Heart right ventricle (tissue), 16 donors: ENCODE measurements at regions not wholly inside any gene's neighbourhood (a gene's known extent, or its start where the extent isn't known, plus 50 kb on each side); places are given as distances from the start of the nearest gene placed in this dataset.

Source experiments
- ATAC-seq, 8 donors: fragments of 200-7000 bp; cut with Tn5 transposase; one replicate each; pipeline ENCODE4 v1.9.1; 2020; ENCODE audit warnings: mild to moderate bottlenecking in 8 of 8, moderate library complexity in 8 of 8, moderate number of reproducible peaks in 1 of 8
- DNase-seq, 2 donors: peaks; one replicate each; pipeline ENCODE4 v3.0.0-alpha.2; 2020
- H3K27ac ChIP-seq, 10 donors: fragments of 200-600 bp; sonication (generic) in 2 of 10; one replicate each; pipeline versions ENCODE4 v1.5.0 to v1.8.0; 2020 to 2022; ENCODE audit warnings: mild to moderate bottlenecking in 3 of 10
- H3K27me3 ChIP-seq, 7 donors: fragments of 200-600 bp; one replicate each; pipeline ENCODE4 v1.8.0; 2021 to 2022; ENCODE audit warnings: mild to moderate bottlenecking in 2 of 7
- H3K36me3 ChIP-seq, 9 donors: fragments of 200-600 bp; sonication (generic) in 1 of 9; one replicate each; pipeline versions ENCODE4 v1.5.0 to v1.8.0; 2020 to 2022; ENCODE audit warnings: mild to moderate bottlenecking in 2 of 9
- H3K4me1 ChIP-seq, 9 donors: fragments of 200-600 bp; sonication (generic) in 1 of 9; one replicate each; pipeline versions ENCODE4 v1.5.0 to v1.8.0; 2020 to 2022; ENCODE audit warnings: mild to moderate bottlenecking in 4 of 9
- H3K4me3 ChIP-seq, 10 donors: fragments of 200-600 bp; sonication (generic) in 2 of 10; one replicate each; pipeline versions ENCODE4 v1.5.0 to v1.8.0; 2020 to 2022; ENCODE audit warnings: mild to moderate bottlenecking in 7 of 10, moderate library complexity in 2 of 10
- H3K9me3 ChIP-seq, 11 donors: fragments of 200-600 bp in 10 of 11; sonication (generic) in 2 of 11; one replicate each; pipeline versions ENCODE4 v1.5.0 to v1.8.0; 2013 to 2022; ENCODE audit warnings: mild to moderate bottlenecking in 2 of 11, control low read depth in 1 of 11, moderate library complexity in 1 of 11
- CTCF ChIP-seq, 9 donors: fragments of 200-600 bp; sonication (generic) in 2 of 9; IDR thresholded peaks; one replicate each; pipeline versions ENCODE4 v1.5.0 to v1.8.0; 2021 to 2022; ENCODE audit warnings: antibody characterized with exemption in 9 of 9, mild to moderate bottlenecking in 5 of 9, moderate library complexity in 1 of 9
- WGBS, 2 donors: extraction: QIAGEN DNeasy Blood & Tissue Kit; methylation state at CpG; one replicate each; pipeline ENCODE4 v1.1.7; 2013; ENCODE audit warnings: inconsistent platforms in 1 of 2; 5-methylcytosine and 5-hydroxymethylcytosine counted together
- intact Hi-C, 10 donors: fragments of 100-400 bp; cut with DNase I; formaldehyde crosslinking; loops; one replicate each; pipeline versions ENCODE4 v1.11.1 to v1.14.2; 2022
- donor health status: Arrhythmogenic right ventricular cardiomyopathy.
- donor health status: ischemic (EF 13 %, LVEDD 7.1; RV severe dilation, severe dysfunction).
- donor health status: healthy with polysubstance abuse.
- donor health status: DM: no; HTN: yes; CAD: no.
- donor health status: DM: no; HTN: no; CAD: no.
- donor health status: ischemic (EF 25% LVEDD 6.9; RV normal size, moderate dysfunction).
- donor health status: ischemic (EF 25% LVEDD 5.7; RV mildly dilated, moderate dysfunction).
- donor health status: healthy.
- donor health status: DM: yes; HTN: yes; CAD: no.
- donor health status: Ischemic cardiomyopathy.
- donor health status: ischemic (EF 35%, LVEDD 5.7; RV mildly dilated, moderate dysfunction).
- donor health status: nonischemic (EF 11% LVEDD 7.7; RV severe dilation, severe dysfunction).
- donor health status: DM: yes; HTN: yes; CAD: no.
- donor health status: PGD.
- donor health status: ischemic (EF 29% LVEDD 5.4; RV normal size, mild dysfunction).
- donor health status: nonischemic (EF 23%, LVEDD 6.1; RV moderate dilation, normal function).

DNA sequence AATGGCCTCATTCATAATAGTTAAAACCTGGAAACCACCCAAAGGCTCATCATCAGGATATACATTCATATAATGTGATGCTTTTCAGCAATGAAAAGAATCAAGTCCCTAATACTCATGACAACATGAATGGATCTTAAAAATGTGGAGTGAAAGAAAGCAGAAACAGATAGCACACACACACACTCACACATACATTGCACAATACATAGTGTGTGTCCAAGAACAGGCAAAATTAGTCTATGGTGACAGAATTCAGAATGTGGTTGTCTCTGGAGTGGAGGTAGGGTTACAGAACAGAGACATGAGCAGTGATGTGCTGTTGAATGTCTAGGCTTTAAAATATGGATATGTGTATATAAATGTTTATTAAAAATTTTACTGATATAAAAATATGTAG, 419.9 kb upstream of the PCDH15 start:
- H3K4me3 ChIP-seq, result no peak overlapping the region
- no peak for DNase-seq
- no peaks in the 10 kb centered on the region for H3K27me3 ChIP-seq
- TF ChIP-seq CTCF (IDR thresholded peaks at IDR 0.05), result no peak
- no peaks in the 10 kb centered on the region for H3K9me3 ChIP-seq
- no peak overlapping the region for H3K27ac ChIP-seq
- H3K36me3 ChIP-seq, result no peaks in the 10 kb centered on the region
- intact Hi-C loops, result no loop called here
- ATAC-seq, result no peak
- H3K4me1 ChIP-seq, result no peaks in the 10 kb centered on the region

DNA sequence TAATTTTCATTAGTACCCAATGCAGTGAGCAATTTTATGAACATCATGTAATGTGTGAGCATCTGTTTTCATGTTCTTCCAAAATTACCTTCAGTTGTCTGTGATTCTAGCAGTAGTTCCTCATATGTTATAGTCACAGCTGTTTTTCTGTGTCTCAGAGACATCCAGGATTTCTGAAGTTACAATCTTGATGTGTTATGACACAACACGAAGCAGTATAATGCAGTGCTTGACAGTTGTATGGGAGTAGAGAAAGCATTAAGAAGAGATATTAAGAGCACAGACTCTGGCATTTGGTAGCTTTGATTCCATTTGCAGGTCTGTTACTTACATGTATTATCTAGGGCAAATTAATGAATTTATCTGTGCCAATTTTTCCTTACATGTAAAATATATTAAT, 414.7 kb upstream of the PCDH15 start:
- Histone ChIP-seq H3K27ac (no peak overlapping the region), H3K9me3 (no peaks in the 10 kb centered on the region), H3K27me3 (no peaks in the 10 kb centered on the region), H3K4me3 (no peak overlapping the region), H3K36me3 (no peaks in the 10 kb centered on the region), H3K4me1 (no peaks in the 10 kb centered on the region)
- 71 to 87% methylated on average over 1 of the region's 1 CpG for WGBS, 2 donors
- intact Hi-C loops, result no loop called here
- TF ChIP-seq CTCF (IDR thresholded peaks at IDR 0.05), result no peak
- DNase-seq (no peak), ATAC-seq (no peak)

DNA sequence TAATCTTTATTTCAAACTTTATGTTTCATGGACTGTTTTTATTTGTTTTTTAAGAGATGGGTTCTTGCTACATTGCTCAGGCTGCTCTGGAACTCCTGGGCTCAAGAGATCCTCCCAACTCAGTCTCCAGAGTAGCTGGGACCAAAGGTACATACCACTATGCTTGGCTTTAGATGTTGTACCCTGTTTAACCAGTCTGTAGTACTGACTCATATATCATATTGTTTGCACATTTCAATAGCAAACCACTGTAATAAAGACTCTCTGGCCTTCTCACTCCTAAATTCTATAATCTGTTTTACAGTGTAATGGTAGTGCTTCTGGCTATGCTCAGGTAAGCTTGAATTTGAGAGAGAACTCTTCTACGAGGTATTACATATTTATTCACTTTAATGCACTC, 413.6 kb upstream of the PCDH15 start:
- TF ChIP-seq CTCF (IDR thresholded peaks at IDR 0.05), result no peak
- 86 to 92% methylated on average over 1 of the region's 1 CpG for WGBS, 2 donors
- no peaks in the 10 kb centered on the region for H3K4me1 ChIP-seq
- no peaks in the 10 kb centered on the region for H3K27me3 ChIP-seq
- intact Hi-C loops, result no loop called here
- no peak overlapping the region for H3K4me3 ChIP-seq
- no peak for DNase-seq
- no peak overlapping the region for H3K27ac ChIP-seq
- H3K9me3 ChIP-seq, result no peaks in the 10 kb centered on the region
- H3K36me3 ChIP-seq, result no peaks in the 10 kb centered on the region
- no peak for ATAC-seq

- H3K27me3 ChIP-seq, result no peaks in the 10 kb centered on the region
- H3K9me3 ChIP-seq, result no peaks in the 10 kb centered on the region
- no peak for DNase-seq
- ATAC-seq, result no peak
- H3K4me1 ChIP-seq, result no peaks in the 10 kb centered on the region
- intact Hi-C loops, result no loop called here
- H3K4me3 ChIP-seq, result no peak overlapping the region
- no peak for TF ChIP-seq CTCF (IDR thresholded peaks at IDR 0.05)
- H3K27ac ChIP-seq, result no peak overlapping the region
- H3K36me3 ChIP-seq, result no peaks in the 10 kb centered on the region
Measured at GRCh38 chr10:55212051-55212450, 411.0 kb upstream of the PCDH15 start.

GRCh38 chr10:55203874-55204273, 402.8 kb upstream of the PCDH15 start:
- Histone ChIP-seq H3K27ac (no peak overlapping the region), H3K4me3 (no peak overlapping the region), H3K36me3 (no peaks in the 10 kb centered on the region), H3K27me3 (no peaks in the 10 kb centered on the region), H3K9me3 (no peaks in the 10 kb centered on the region), H3K4me1 (no peaks in the 10 kb centered on the region)
- ATAC-seq, result no peak
- DNase-seq, result no peak
- no peak for TF ChIP-seq CTCF (IDR thresholded peaks at IDR 0.05)
- intact Hi-C loops, result no loop called here
